Suprapubic skin (tissue), 4 donors: ENCODE measurements at regions not wholly inside any gene's neighbourhood (a gene's known extent, or its start where the extent isn't known, plus 50 kb on each side); places are given as distances from the start of the nearest gene placed in this dataset.

ENCODE experiments used
- DNase-seq, 2 donors: peaks; one replicate each; pipeline ENCODE4 v3.0.0-alpha.2; 2019; ENCODE audit warnings: low spot score in 2 of 2
- H3K27ac ChIP-seq: fragments of 200-600 bp; sonication (generic); one replicate; pipeline ENCODE4 v1.5.1; 2019
- H3K27me3 ChIP-seq: fragments of 200-600 bp; sonication (generic); one replicate; pipeline ENCODE4 v1.5.1; 2019
- H3K36me3 ChIP-seq: fragments of 200-600 bp; sonication (generic); one replicate; pipeline ENCODE4 v1.5.1; 2019
- H3K4me1 ChIP-seq: fragments of 200-600 bp; sonication (generic); one replicate; pipeline ENCODE4 v1.5.1; 2019
- H3K4me3 ChIP-seq: fragments of 200-600 bp; sonication (generic); one replicate; pipeline ENCODE4 v1.5.1; 2019; ENCODE audit warnings: mild to moderate bottlenecking
- H3K9me3 ChIP-seq: fragments of 200-600 bp; sonication (generic); one replicate; pipeline ENCODE4 v1.5.1; 2019
- EP300 ChIP-seq: sonication (generic); formaldehyde crosslinking; IDR thresholded peaks from one replicate; pipeline ENCODE4 v1.6.1; 2017; ENCODE audit warnings: antibody characterized with exemption
- POLR2A ChIP-seq, 2 donors: fragments of 450-650 bp; IDR thresholded peaks; one replicate each; pipeline ENCODE4 v1.6.1; 2017; ENCODE audit warnings: antibody characterized with exemption in 2 of 2, mild to moderate bottlenecking in 2 of 2, moderate library complexity in 2 of 2
- POLR2AphosphoS5 ChIP-seq, 3 donors: sonication (generic); formaldehyde crosslinking; IDR thresholded peaks; one replicate each; pipeline ENCODE4 v1.6.1; 2017; ENCODE audit warnings: antibody characterized with exemption in 3 of 3
- WGBS: methylation state at CpG from one replicate; pipeline ENCODE4 v1.1.5; 2018; 5-methylcytosine and 5-hydroxymethylcytosine counted together
- TF ChIP-seq, protein P1 (sequence below), 2 donors: fragments of 200-600 bp in 1 of 2; fragments of 450-650 bp in 1 of 2; sonication (generic) in 1 of 2; IDR thresholded peaks; one replicate each; pipeline ENCODE4 v1.5.1; 2016 to 2019; ENCODE audit warnings: antibody characterized with exemption in 2 of 2, mild to moderate bottlenecking in 1 of 2, moderate library complexity in 1 of 2

DNA sequence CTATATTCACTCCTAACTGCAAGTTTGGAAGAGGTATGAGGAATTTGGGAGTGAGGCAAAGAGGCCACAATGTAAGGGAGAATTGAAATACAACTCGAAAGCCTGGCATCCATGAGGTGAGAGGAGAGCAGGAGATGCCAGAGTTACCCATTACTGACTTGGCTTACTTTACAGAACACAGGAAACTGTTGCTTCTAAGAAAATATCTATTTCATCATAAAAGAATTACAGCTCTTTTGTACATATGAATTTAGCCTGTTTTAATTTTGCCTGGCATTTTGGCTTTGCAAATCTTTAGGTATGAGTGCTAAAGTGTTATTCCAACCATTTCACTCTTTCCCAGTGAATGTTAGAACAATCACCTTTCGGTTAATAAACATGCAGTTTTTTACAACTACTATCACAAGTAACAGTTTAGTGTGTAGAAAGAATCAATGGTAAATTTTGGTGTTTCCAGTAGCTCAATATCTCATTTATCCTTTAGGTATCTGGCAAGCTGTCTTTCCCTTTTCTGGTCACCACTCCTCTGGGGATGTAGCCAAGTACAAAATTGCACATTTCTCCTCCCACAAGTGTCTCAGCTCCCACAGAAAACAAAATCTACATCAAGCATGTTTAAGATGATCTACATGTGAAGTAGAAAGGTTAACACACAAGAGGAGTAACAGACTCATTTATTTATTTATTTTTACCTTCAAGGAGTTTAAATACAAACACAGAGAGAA, 196.6 kb upstream of the DCN start:
- no peak overlapping the region for H3K27ac ChIP-seq
- no peaks in the 10 kb centered on the region for H3K36me3 ChIP-seq
- H3K27me3 ChIP-seq, result no peaks in the 10 kb centered on the region
- TF ChIP-seq POLR2AphosphoS5 (IDR thresholded peaks at IDR 0.05) (no peak), POLR2A (IDR thresholded peaks at IDR 0.05) (no peak), EP300 (no peak)
- TF ChIP-seq, protein P1, sequence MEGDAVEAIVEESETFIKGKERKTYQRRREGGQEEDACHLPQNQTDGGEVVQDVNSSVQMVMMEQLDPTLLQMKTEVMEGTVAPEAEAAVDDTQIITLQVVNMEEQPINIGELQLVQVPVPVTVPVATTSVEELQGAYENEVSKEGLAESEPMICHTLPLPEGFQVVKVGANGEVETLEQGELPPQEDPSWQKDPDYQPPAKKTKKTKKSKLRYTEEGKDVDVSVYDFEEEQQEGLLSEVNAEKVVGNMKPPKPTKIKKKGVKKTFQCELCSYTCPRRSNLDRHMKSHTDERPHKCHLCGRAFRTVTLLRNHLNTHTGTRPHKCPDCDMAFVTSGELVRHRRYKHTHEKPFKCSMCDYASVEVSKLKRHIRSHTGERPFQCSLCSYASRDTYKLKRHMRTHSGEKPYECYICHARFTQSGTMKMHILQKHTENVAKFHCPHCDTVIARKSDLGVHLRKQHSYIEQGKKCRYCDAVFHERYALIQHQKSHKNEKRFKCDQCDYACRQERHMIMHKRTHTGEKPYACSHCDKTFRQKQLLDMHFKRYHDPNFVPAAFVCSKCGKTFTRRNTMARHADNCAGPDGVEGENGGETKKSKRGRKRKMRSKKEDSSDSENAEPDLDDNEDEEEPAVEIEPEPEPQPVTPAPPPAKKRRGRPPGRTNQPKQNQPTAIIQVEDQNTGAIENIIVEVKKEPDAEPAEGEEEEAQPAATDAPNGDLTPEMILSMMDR (IDR thresholded peaks at IDR 0.05), result no peak
- H3K4me3 ChIP-seq, result no peak overlapping the region
- no peak for DNase-seq
- 81% methylated on average over 2 of the region's 2 CpGs for WGBS
- H3K9me3 ChIP-seq, result no peaks in the 10 kb centered on the region
- H3K4me1 ChIP-seq, result peaks cover 50% of the 10 kb centered on the region

DNA sequence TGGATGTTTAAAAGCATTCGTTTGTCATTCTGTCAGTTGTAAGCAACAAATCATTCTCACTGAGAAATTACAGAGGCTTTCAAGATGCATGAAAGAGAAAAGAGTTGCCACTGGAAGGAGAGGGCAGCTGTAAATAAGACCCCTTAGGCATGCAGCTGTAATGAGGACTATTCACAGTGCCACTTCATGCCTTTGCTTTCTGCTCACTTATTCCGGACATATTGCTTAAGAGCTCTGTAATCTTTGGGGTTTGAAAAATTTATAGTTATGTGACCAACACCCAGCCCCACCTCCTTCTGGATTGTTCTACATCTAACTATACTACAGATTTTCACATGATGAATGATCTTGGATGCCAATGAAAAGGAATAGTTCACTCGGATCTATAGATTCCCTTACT, 194.8 kb upstream of the DCN start:
- Histone ChIP-seq H3K27me3 (no peaks in the 10 kb centered on the region), H3K36me3 (no peaks in the 10 kb centered on the region), H3K9me3 (no peaks in the 10 kb centered on the region), H3K27ac (no peak overlapping the region), H3K4me3 (no peak overlapping the region), H3K4me1 (peaks cover 36% of the 10 kb centered on the region)
- WGBS, result 62% methylated on average over 3 of the region's 3 CpGs
- no peak for DNase-seq
- TF ChIP-seq EP300 (no peak), POLR2AphosphoS5 (IDR thresholded peaks at IDR 0.05) (no peak), POLR2A (IDR thresholded peaks at IDR 0.05) (no peak)
- TF ChIP-seq, protein P1 (IDR thresholded peaks at IDR 0.05), result no peak

DNA sequence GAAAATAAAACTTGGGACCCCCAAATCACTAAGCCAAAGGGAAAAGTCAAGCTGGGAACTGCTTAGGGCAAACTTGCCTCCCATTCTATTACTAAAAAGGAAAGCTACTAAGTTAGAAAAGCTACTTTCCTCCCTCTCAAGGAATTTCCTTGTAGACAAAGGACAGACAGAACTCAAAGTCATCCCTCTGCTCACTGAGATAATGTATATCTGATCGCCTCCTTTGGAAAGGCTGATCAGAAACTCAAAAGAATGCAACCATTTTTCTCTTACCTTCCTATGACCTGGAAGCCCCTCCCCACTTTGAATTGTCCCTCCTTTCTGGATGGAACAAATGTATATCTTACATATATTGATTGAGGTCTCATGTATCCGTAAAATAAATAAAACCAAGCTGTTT, 190.5 kb upstream of the DCN start:
- Histone ChIP-seq H3K4me1 (no peaks in the 10 kb centered on the region), H3K36me3 (no peaks in the 10 kb centered on the region), H3K9me3 (no peaks in the 10 kb centered on the region), H3K27me3 (no peaks in the 10 kb centered on the region), H3K27ac (no peak overlapping the region), H3K4me3 (no peak overlapping the region)
- 98% methylated on average over 2 of the region's 2 CpGs for WGBS
- DNase-seq, result no peak
- no peak for TF ChIP-seq POLR2AphosphoS5 (IDR thresholded peaks at IDR 0.05)
- TF ChIP-seq, protein P1 (IDR thresholded peaks at IDR 0.05), result no peak
- TF ChIP-seq POLR2A (IDR thresholded peaks at IDR 0.05), result no peak
- TF ChIP-seq EP300, result no peak

DNA sequence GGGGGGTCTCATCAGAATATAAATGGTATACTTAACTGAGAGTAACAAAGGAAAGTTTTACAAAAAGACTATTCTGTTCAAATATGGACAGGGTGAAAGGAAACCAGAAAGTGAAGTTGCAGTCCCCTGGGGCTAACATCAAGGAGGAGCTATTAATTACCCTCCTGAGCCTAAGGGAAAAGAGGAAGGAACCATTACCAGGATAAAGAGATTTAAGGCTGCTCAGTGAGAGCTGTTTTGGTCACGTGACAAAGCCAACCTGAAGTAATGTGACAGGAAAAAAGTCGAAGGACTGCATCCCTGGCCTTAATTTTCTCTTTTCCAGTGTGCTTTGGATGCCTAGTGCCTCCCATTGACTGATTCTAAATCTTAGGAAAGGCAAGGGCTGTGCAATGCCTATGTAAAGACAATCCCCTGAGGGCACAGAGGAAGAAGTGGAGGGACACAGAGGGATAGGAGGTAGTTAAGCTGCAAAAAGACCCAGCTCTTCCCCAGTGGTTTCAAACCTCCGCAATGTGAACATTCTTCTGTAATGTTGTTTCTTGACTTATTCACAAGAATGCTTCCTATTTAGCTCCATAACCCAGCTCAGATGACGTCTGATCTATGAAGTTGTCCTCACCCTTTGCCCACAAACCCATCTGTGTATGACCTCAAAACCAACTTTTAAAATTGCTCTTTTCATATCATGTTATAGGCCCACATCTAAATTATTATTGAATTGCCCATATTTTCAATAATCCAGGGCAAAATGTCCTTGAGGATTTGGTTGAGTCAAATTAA, 187.7 kb upstream of the DCN start:
- Histone ChIP-seq H3K4me3 (no peak overlapping the region), H3K27me3 (no peaks in the 10 kb centered on the region), H3K36me3 (no peaks in the 10 kb centered on the region), H3K27ac (no peak overlapping the region), H3K9me3 (no peaks in the 10 kb centered on the region), H3K4me1 (no peaks in the 10 kb centered on the region)
- no peak for DNase-seq
- 69% methylated on average over 4 of the region's 4 CpGs for WGBS
- TF ChIP-seq POLR2A (IDR thresholded peaks at IDR 0.05), result no peak
- no peak for TF ChIP-seq EP300

DNA sequence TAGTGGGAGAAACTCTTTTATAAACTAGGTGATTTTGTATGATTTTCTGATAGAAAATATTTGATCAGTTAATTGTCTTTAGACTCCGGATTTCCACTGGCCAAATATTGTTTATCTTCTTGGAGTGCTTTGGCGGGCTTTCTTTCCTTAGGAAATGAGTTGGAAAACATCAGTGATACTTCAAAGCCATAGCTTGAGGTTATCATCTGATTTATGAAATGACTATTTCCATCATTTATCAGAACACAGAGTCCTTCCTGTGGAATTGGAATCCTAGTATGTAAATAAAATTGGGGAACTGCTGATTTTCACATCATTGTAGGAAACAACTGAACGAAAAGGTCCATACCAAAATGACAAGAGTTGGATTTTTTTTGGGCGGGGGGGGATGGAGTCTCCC, 186.0 kb upstream of the DCN start:
- H3K27me3 ChIP-seq, result no peaks in the 10 kb centered on the region
- TF ChIP-seq POLR2A (IDR thresholded peaks at IDR 0.05), result no peak
- TF ChIP-seq, protein P1 (IDR thresholded peaks at IDR 0.05), result no peak
- no peak for TF ChIP-seq EP300
- TF ChIP-seq POLR2AphosphoS5 (IDR thresholded peaks at IDR 0.05), result no peak
- H3K4me3 ChIP-seq, result no peak overlapping the region
- H3K36me3 ChIP-seq, result no peaks in the 10 kb centered on the region
- DNase-seq, result no peak
- no peaks in the 10 kb centered on the region for H3K9me3 ChIP-seq
- no peak overlapping the region for H3K27ac ChIP-seq
- no peaks in the 10 kb centered on the region for H3K4me1 ChIP-seq
- WGBS, result 85% methylated on average over 4 of the region's 4 CpGs
